ENCODE measurements at regions not wholly inside any gene's neighbourhood (a gene's known extent, or its start where the extent isn't known, plus 50 kb on each side); places are given as distances from the start of the nearest gene placed in this dataset.

GRCh38 chr18:1222880-1223279, 318.2 kb downstream of the ADCYAP1 start:
- no peak for TF ChIP-seq CTCF (IDR thresholded peaks at IDR 0.05; ENCODE audit: low read depth, low read length)
- no peak for TF ChIP-seq EZH2phosphoT487 (IDR thresholded peaks at IDR 0.05; ENCODE audit: low read depth)

All from OCI-LY3 (cell line).